SK-N-SH (cell line): ENCODE measurements at regions not wholly inside any gene's neighbourhood (a gene's known extent, or its start where the extent isn't known, plus 50 kb on each side); places are given as distances from the start of the nearest gene placed in this dataset.

Experiments used
- ELF1 ChIP-seq: IDR thresholded peaks from 2 replicates; pipeline ENCODE4 v1.4.0; 2012
- EP300 ChIP-seq, 2 experiments: IDR thresholded peaks; 2 replicates each; pipeline versions ENCODE4 v1.4.0 to v1.6.1; 2012; ENCODE audit warnings: borderline replicate concordance in 1 of 2, low read depth in 1 of 2, low read length in 1 of 2
- EZH2phosphoT487 ChIP-seq: fragments of 200-600 bp; sonication (generic); IDR thresholded peaks from 2 replicates; pipeline ENCODE4 v1.6.1; 2017; ENCODE audit warnings: low read depth, mixed run types, mild to moderate bottlenecking, antibody characterized with exemption, moderate library complexity, borderline replicate concordance
- FOXM1 ChIP-seq: IDR thresholded peaks from 2 replicates; pipeline ENCODE4 v1.4.0; 2012; ENCODE audit warnings: low read depth, mild to moderate bottlenecking
- GABPA ChIP-seq: IDR thresholded peaks from 2 replicates; pipeline ENCODE4 v1.4.0; 2012; ENCODE audit warnings: low read depth, mild to moderate bottlenecking
- MAX ChIP-seq: IDR thresholded peaks from 2 replicates; pipeline ENCODE4 v1.4.0; 2012; ENCODE audit warnings: low read depth
- MEF2A ChIP-seq: IDR thresholded peaks from 2 replicates; pipeline ENCODE4 v1.4.0; 2012; ENCODE audit warnings: low read depth, borderline replicate concordance
- POLR2AphosphoS5 ChIP-seq: IDR thresholded peaks from 2 replicates; pipeline ENCODE4 v1.6.1; 2012; ENCODE audit warnings: low read depth, low read length
- RCOR1 ChIP-seq: fragments of 150-350 bp; IDR thresholded peaks from 2 replicates; pipeline ENCODE4 v1.6.1; 2017; ENCODE audit warnings: antibody characterized with exemption, low read length
- REST ChIP-seq: IDR thresholded peaks from 2 replicates; pipeline ENCODE4 v1.6.1; 2012; ENCODE audit warnings: mild to moderate bottlenecking, low read depth, low read length, moderate library complexity
- SMC3 ChIP-seq: IDR thresholded peaks from 2 replicates; pipeline ENCODE4 v1.6.1; 2012; ENCODE audit warnings: low read depth, low read length, improper control_type of control experiment
- TAF1 ChIP-seq: IDR thresholded peaks from 2 replicates; pipeline ENCODE4 v1.6.1; 2012; ENCODE audit warnings: low read depth, mild to moderate bottlenecking, low read length, moderate library complexity, borderline replicate concordance
- USF1 ChIP-seq: IDR thresholded peaks from 2 replicates; pipeline ENCODE4 v1.4.0; 2012; ENCODE audit warnings: low read depth, borderline replicate concordance
- TF ChIP-seq, protein P1 (sequence below): fragments of 200-600 bp; sonication (generic); IDR thresholded peaks from 2 replicates; pipeline ENCODE4 v1.6.1; 2017; ENCODE audit warnings: antibody characterized with exemption, mild to moderate bottlenecking, moderate library complexity

DNA sequence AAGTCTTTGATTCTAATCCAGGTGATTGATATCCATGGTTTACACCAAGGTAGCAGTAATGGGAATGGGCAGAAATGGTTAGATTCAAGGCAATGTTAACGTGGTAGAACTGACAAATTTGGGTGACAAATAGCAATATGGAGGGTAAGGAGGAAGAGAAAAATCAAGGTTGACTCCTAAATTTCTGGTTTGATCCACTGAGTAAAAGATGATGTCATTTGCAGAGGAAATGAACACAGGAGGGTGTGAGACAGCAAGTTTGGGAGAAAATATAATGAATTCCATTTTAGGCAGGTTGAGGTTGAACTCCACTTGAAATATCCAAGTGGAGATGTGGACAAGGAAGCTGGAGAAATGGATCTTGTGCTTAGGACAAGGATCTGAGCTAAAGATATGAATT, 170.9 kb upstream of the CAMK1G start:
- no peak for TF ChIP-seq MAX
- TF ChIP-seq, protein P1, sequence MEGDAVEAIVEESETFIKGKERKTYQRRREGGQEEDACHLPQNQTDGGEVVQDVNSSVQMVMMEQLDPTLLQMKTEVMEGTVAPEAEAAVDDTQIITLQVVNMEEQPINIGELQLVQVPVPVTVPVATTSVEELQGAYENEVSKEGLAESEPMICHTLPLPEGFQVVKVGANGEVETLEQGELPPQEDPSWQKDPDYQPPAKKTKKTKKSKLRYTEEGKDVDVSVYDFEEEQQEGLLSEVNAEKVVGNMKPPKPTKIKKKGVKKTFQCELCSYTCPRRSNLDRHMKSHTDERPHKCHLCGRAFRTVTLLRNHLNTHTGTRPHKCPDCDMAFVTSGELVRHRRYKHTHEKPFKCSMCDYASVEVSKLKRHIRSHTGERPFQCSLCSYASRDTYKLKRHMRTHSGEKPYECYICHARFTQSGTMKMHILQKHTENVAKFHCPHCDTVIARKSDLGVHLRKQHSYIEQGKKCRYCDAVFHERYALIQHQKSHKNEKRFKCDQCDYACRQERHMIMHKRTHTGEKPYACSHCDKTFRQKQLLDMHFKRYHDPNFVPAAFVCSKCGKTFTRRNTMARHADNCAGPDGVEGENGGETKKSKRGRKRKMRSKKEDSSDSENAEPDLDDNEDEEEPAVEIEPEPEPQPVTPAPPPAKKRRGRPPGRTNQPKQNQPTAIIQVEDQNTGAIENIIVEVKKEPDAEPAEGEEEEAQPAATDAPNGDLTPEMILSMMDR: no peak
- no peak for TF ChIP-seq FOXM1
- no peak for TF ChIP-seq EZH2phosphoT487
- TF ChIP-seq EP300 (IDR thresholded peaks at IDR 0.05; ENCODE audit: borderline replicate concordance in 1 of 2, low read depth in 1 of 2, low read length in 1 of 2): no peak
- no peak for TF ChIP-seq POLR2AphosphoS5
- TF ChIP-seq MEF2A: no peak
- TF ChIP-seq SMC3: no peak
- no peak for TF ChIP-seq ELF1
- no peak for TF ChIP-seq RCOR1
- TF ChIP-seq USF1: no peak
- no peak for TF ChIP-seq REST
- no peak for TF ChIP-seq TAF1
- TF ChIP-seq GABPA: no peak
